HL-60 (cell line): ENCODE measurements at regions not wholly inside any gene's neighbourhood (a gene's known extent, or its start where the extent isn't known, plus 50 kb on each side); places are given as distances from the start of the nearest gene placed in this dataset.

Experiments
- DNase-seq, 2 experiments: peaks; one replicate each; pipeline ENCODE4 v3.0.0-alpha.2; 2010 to 2020; ENCODE audit warnings: low read depth in 1 of 2, low spot score in 1 of 2
- H3K27ac ChIP-seq: fragments of 250-450 bp; sonication (Bioruptor Pico); replicated peaks from 2 replicates; pipeline ENCODE4 v1.5.1; 2020; ENCODE audit warnings: mild to moderate bottlenecking, moderate library complexity
- H3K27me3 ChIP-seq: fragments of 250-450 bp; sonication (Bioruptor Pico); 2 replicates; pipeline ENCODE4 v1.5.1; 2021; ENCODE audit warnings: mild to moderate bottlenecking, moderate library complexity; ENCODE audit not compliant: insufficient read depth, poor library complexity, severe bottlenecking
- H3K4me3 ChIP-seq: replicated peaks from 2 replicates; pipeline ENCODE4 v1.5.1; 2011; ENCODE audit warnings: mild to moderate bottlenecking, control low read depth, low read length; ENCODE audit not compliant: insufficient read depth
- GABPA ChIP-seq: IDR thresholded peaks from 2 replicates; pipeline ENCODE4 v1.6.1; 2012; ENCODE audit warnings: low read depth
- POLR2AphosphoS5 ChIP-seq: IDR thresholded peaks from 2 replicates; pipeline ENCODE4 v1.6.1; 2012; ENCODE audit warnings: low read depth
- SPI1 ChIP-seq: IDR thresholded peaks from 2 replicates; pipeline ENCODE4 v1.6.1; 2012; ENCODE audit warnings: low read depth, mild to moderate bottlenecking, borderline replicate concordance
- TF ChIP-seq, protein P1 (sequence below): IDR thresholded peaks from 2 replicates; pipeline ENCODE4 v1.6.1; 2012; ENCODE audit warnings: low read depth; ENCODE audit not compliant: insufficient replicate concordance
- TF ChIP-seq, protein P2 (sequence below): IDR thresholded peaks from one replicate; pipeline ENCODE4 v1.5.1; 2011; ENCODE audit warnings: low read length, control low read depth, inconsistent platforms; ENCODE audit not compliant: insufficient read depth

GRCh38 chr13:106753251-106753650 lies 185.3 kb upstream of the ARGLU1 start:
- H3K27me3 ChIP-seq: peaks cover 8% of the 10 kb centered on the region
- H3K27ac ChIP-seq: no peak overlapping the region
- no peak for DNase-seq
- TF ChIP-seq, protein P1, sequence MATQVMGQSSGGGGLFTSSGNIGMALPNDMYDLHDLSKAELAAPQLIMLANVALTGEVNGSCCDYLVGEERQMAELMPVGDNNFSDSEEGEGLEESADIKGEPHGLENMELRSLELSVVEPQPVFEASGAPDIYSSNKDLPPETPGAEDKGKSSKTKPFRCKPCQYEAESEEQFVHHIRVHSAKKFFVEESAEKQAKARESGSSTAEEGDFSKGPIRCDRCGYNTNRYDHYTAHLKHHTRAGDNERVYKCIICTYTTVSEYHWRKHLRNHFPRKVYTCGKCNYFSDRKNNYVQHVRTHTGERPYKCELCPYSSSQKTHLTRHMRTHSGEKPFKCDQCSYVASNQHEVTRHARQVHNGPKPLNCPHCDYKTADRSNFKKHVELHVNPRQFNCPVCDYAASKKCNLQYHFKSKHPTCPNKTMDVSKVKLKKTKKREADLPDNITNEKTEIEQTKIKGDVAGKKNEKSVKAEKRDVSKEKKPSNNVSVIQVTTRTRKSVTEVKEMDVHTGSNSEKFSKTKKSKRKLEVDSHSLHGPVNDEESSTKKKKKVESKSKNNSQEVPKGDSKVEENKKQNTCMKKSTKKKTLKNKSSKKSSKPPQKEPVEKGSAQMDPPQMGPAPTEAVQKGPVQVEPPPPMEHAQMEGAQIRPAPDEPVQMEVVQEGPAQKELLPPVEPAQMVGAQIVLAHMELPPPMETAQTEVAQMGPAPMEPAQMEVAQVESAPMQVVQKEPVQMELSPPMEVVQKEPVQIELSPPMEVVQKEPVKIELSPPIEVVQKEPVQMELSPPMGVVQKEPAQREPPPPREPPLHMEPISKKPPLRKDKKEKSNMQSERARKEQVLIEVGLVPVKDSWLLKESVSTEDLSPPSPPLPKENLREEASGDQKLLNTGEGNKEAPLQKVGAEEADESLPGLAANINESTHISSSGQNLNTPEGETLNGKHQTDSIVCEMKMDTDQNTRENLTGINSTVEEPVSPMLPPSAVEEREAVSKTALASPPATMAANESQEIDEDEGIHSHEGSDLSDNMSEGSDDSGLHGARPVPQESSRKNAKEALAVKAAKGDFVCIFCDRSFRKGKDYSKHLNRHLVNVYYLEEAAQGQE: no peak
- TF ChIP-seq GABPA: no peak
- TF ChIP-seq SPI1: no peak
- no peak for TF ChIP-seq POLR2AphosphoS5
- TF ChIP-seq, protein P2, sequence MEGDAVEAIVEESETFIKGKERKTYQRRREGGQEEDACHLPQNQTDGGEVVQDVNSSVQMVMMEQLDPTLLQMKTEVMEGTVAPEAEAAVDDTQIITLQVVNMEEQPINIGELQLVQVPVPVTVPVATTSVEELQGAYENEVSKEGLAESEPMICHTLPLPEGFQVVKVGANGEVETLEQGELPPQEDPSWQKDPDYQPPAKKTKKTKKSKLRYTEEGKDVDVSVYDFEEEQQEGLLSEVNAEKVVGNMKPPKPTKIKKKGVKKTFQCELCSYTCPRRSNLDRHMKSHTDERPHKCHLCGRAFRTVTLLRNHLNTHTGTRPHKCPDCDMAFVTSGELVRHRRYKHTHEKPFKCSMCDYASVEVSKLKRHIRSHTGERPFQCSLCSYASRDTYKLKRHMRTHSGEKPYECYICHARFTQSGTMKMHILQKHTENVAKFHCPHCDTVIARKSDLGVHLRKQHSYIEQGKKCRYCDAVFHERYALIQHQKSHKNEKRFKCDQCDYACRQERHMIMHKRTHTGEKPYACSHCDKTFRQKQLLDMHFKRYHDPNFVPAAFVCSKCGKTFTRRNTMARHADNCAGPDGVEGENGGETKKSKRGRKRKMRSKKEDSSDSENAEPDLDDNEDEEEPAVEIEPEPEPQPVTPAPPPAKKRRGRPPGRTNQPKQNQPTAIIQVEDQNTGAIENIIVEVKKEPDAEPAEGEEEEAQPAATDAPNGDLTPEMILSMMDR: no peak
- H3K4me3 ChIP-seq: no peak overlapping the region

GRCh38 chr13:106752584-106753170 lies 184.7 kb upstream of the ARGLU1 start:
- DNase-seq: no peak
- TF ChIP-seq POLR2AphosphoS5: no peak
- TF ChIP-seq, protein P2: no peak
- TF ChIP-seq, protein P1: no peak
- Histone ChIP-seq H3K27ac (no peak overlapping the region), H3K4me3 (no peak overlapping the region), H3K27me3 (peaks cover 8% of the 10 kb centered on the region)

- peaks cover 8% of the 10 kb centered on the region for H3K27me3 ChIP-seq
- TF ChIP-seq SPI1 (no peak), POLR2AphosphoS5 (no peak), GABPA (no peak)
- TF ChIP-seq, protein P2: no peak
- TF ChIP-seq, protein P1: no peak
- DNase-seq: no peak
- no peak overlapping the region for H3K27ac ChIP-seq
- no peak overlapping the region for H3K4me3 ChIP-seq
Measured at GRCh38 chr13:106748785-106749184, 180.8 kb upstream of the ARGLU1 start.
